Pancreas (tissue), 10 donors: ENCODE measurements at regions not wholly inside any gene's neighbourhood (a gene's known extent, or its start where the extent isn't known, plus 50 kb on each side); places are given as distances from the start of the nearest gene placed in this dataset.

Experiments used
- ATAC-seq, 4 donors: fragments of 200-7000 bp; cut with Tn5 transposase; one replicate each; pipeline versions ENCODE4 v1.8.0 to v1.9.1; 2020; ENCODE audit warnings: mild to moderate bottlenecking in 4 of 4, moderate library complexity in 4 of 4
- DNase-seq, 6 donors: peaks; one replicate each; pipeline ENCODE4 v3.0.0-alpha.2; 2020
- FAIRE-seq: peaks from 2 replicates; lab custom pipeline; 2012; peaks lifted over from hg19 to GRCh38; lab: Jason Lieb, UNC
- H3K27ac ChIP-seq, 4 donors: fragments of 200-600 bp; sonication (generic); 1 replicate in 3 of 4; 2 replicates in 1 of 4; pipeline versions ENCODE4 v1.5.0 to v1.8.0; 2020
- H3K27me3 ChIP-seq, 4 donors: fragments of 200-600 bp; one replicate each; pipeline ENCODE4 v1.8.0; 2021
- H3K36me3 ChIP-seq, 3 donors: fragments of 200-600 bp; sonication (generic) in 1 of 3; one replicate each; pipeline versions ENCODE4 v1.5.0 to v1.8.0; 2020 to 2021
- H3K4me1 ChIP-seq, 3 donors: fragments of 200-600 bp; one replicate each; pipeline ENCODE4 v1.8.0; 2021
- H3K4me3 ChIP-seq, 4 donors: fragments of 200-600 bp; sonication (generic) in 2 of 4; one replicate each; pipeline versions ENCODE4 v1.5.0 to v1.8.0; 2020 to 2021
- H3K9me3 ChIP-seq, 4 donors: fragments of 200-600 bp; one replicate each; pipeline ENCODE4 v1.8.0; 2021
- CTCF ChIP-seq, 4 donors: fragments of 200-600 bp; sonication (generic) in 3 of 4; IDR thresholded peaks; one replicate each; pipeline versions ENCODE4 v1.5.0 to v1.8.0; 2021; ENCODE audit warnings: antibody characterized with exemption in 4 of 4
- whole genome bisulfite sequencing, 2 donors: extraction: QIAGEN DNeasy Blood & Tissue Kit; methylation state at CpG; one replicate each; pipeline ENCODE4 v1.1.7; 2013; 5-methylcytosine and 5-hydroxymethylcytosine counted together
- intact Hi-C, 3 donors: fragments of 100-400 bp; cut with DNase I; formaldehyde crosslinking; loops; one replicate each; pipeline versions ENCODE4 v1.11.1 to v1.14.2; 2022
- donor health status: healthy with polysubstance abuse.
- donor health status: DM: no; HTN: no; CAD: no; lungs with moderate emphysema.
- donor health status: DM: no; HTN: no; CAD: no.
- donor health status: control.
- donor health status: control.
- donor health status: Bipolar disorder and iron deficiency.
- donor health status: DM: yes; HTN: yes; CAD: no.
- donor health status: DM: no; HTN: no; CAD: no.
- donor health status: DM: no; HTN: no; CAD: no.
- donor health status: DM: yes; HTN: yes; CAD: no.

- intact Hi-C loops, result no loop called here
- Histone ChIP-seq H3K27ac (no peak overlapping the region), H3K4me3 (no peak overlapping the region), H3K27me3 (no peaks in the 10 kb centered on the region), H3K4me1 (no peaks in the 10 kb centered on the region), H3K36me3 (no peaks in the 10 kb centered on the region), H3K9me3 (no peaks in the 10 kb centered on the region)
- ATAC-seq (no peak), FAIRE-seq (no peak), DNase-seq (no peak)
- TF ChIP-seq CTCF (IDR thresholded peaks at IDR 0.05), result no peak
Observed at GRCh38 chr13:73388586-73388985, 329.8 kb downstream of the KLF5 start.

DNA sequence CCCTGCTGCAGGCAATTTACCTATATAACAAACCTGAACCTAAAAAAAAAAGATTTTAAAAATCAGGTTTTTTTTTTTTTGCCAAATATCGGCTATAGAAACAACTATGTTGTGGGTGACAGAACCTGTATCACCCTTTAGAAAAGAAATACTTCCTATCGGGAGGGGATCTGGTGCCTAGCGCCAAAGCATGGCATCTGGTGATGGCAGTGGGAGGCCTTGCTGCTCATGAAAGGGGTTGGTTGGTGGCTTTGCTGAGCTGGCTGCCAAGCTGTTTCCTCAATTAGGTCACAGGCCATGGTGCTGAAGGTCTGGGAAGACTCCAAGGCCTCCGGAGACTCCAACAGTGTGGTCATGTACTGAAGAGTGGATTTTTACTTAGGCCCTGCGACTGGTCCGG, 328.5 kb downstream of the KLF5 start:
- ATAC-seq, result no peak
- Histone ChIP-seq H3K36me3 (no peaks in the 10 kb centered on the region), H3K4me1 (no peaks in the 10 kb centered on the region), H3K4me3 (no peak overlapping the region), H3K9me3 (no peaks in the 10 kb centered on the region), H3K27me3 (no peaks in the 10 kb centered on the region), H3K27ac (no peak overlapping the region)
- intact Hi-C loops, result no loop called here
- no peak for FAIRE-seq
- DNase-seq, result no peak
- no peak for TF ChIP-seq CTCF (IDR thresholded peaks at IDR 0.05)
- 87 to 89% methylated on average over 6 of the region's 6 CpGs for WGBS, 2 donors

- H3K27me3 ChIP-seq, result no peaks in the 10 kb centered on the region
- FAIRE-seq (no peak), ATAC-seq (no peak), DNase-seq (no peak)
- no peaks in the 10 kb centered on the region for H3K9me3 ChIP-seq
- no peaks in the 10 kb centered on the region for H3K36me3 ChIP-seq
- no peaks in the 10 kb centered on the region for H3K4me1 ChIP-seq
- no peak overlapping the region for H3K27ac ChIP-seq
- intact Hi-C loops, result no loop called here
- no peak overlapping the region for H3K4me3 ChIP-seq
- no peak for TF ChIP-seq CTCF (IDR thresholded peaks at IDR 0.05)
Observed at GRCh38 chr13:73385848-73386247, 327.0 kb downstream of the KLF5 start.

- intact Hi-C loops, result no loop called here
- no peak for ATAC-seq
- Histone ChIP-seq H3K4me3 (no peak overlapping the region), H3K27ac (no peak overlapping the region), H3K36me3 (no peaks in the 10 kb centered on the region), H3K9me3 (no peaks in the 10 kb centered on the region), H3K27me3 (no peaks in the 10 kb centered on the region), H3K4me1 (peaks cover 4 to 8% (median 5%) of the 10 kb centered on the region in 3 donors)
- TF ChIP-seq CTCF (IDR thresholded peaks at IDR 0.05), result no peak
- DNase-seq, result no peak
- FAIRE-seq, result no peak
- WGBS, 2 donors, result 76 to 81% methylated on average over 5 of the region's 5 CpGs
Observed at GRCh38 chr13:73372666-73373627, 314.1 kb downstream of the KLF5 start.

GRCh38 chr13:73370066-73370465, 311.3 kb downstream of the KLF5 start:
- no peak overlapping the region for H3K4me3 ChIP-seq
- intact Hi-C loops, result no loop called here
- H3K4me1 ChIP-seq, result peaks cover 5 to 11% (median 8%) of the 10 kb centered on the region in 3 donors
- 93 to 98% methylated on average over 3 of the region's 3 CpGs for WGBS, 2 donors
- no peaks in the 10 kb centered on the region for H3K36me3 ChIP-seq
- FAIRE-seq, result no peak
- TF ChIP-seq CTCF (IDR thresholded peaks at IDR 0.05), result no peak
- H3K27ac ChIP-seq, result no peak overlapping the region
- no peaks in the 10 kb centered on the region for H3K9me3 ChIP-seq
- ATAC-seq, result no peak
- H3K27me3 ChIP-seq, result no peaks in the 10 kb centered on the region
- no peak for DNase-seq
